ENCODE measurements at regions not wholly inside any gene's neighbourhood (a gene's known extent, or its start where the extent isn't known, plus 50 kb on each side); places are given as distances from the start of the nearest gene placed in this dataset.

DNA sequence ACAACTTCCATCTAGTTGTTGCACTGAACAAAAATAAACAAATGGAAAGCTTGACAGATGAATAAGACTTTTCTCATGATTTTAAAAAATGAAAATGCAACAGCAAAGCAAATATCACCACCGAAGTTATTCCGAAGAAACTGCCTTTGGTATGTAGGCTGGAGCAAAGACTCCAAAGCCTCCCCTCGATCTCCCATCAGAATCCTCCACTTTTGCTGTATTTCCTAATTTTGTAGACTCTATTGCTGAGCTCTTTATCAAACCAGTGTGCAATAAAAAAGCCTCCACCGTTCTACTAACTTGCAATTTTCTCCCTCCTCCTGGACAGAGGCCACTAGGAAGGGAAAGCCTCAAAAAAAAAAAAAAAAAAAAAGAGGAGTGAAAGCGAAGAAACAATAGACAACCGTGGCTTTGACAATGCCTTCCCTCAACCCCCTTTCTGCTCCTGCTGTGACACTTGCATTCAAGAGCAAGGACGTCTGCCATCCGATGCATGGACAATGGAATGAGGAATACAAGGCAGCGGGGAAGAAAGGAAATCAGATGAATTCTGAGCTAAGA, 190.9 kb upstream of the BLID start:
- no peak for DNase-seq (ENCODE audit: low spot score)
- TF ChIP-seq, protein P1, sequence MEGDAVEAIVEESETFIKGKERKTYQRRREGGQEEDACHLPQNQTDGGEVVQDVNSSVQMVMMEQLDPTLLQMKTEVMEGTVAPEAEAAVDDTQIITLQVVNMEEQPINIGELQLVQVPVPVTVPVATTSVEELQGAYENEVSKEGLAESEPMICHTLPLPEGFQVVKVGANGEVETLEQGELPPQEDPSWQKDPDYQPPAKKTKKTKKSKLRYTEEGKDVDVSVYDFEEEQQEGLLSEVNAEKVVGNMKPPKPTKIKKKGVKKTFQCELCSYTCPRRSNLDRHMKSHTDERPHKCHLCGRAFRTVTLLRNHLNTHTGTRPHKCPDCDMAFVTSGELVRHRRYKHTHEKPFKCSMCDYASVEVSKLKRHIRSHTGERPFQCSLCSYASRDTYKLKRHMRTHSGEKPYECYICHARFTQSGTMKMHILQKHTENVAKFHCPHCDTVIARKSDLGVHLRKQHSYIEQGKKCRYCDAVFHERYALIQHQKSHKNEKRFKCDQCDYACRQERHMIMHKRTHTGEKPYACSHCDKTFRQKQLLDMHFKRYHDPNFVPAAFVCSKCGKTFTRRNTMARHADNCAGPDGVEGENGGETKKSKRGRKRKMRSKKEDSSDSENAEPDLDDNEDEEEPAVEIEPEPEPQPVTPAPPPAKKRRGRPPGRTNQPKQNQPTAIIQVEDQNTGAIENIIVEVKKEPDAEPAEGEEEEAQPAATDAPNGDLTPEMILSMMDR (IDR thresholded peaks at IDR 0.05; ENCODE audit: extremely low read depth, insufficient read depth, missing control alignments): no peak
- in situ Hi-C loops (cut with MboI; ENCODE audit: low pct_unique_long_range_greater_than_20kb, low sequenced_read_pairs, unreplicated experiment): no loop called here

GRCh38 chr11:122305426-122306320, 189.7 kb upstream of the BLID start:
- in situ Hi-C loops (cut with MboI; ENCODE audit: low pct_unique_long_range_greater_than_20kb, low sequenced_read_pairs, unreplicated experiment): no loop called here
- TF ChIP-seq, protein P1 (IDR thresholded peaks at IDR 0.05; ENCODE audit: extremely low read depth, insufficient read depth, missing control alignments): no peak
- DNase-seq (ENCODE audit: low spot score): no peak

- no peak for DNase-seq (ENCODE audit: low spot score)
- in situ Hi-C loops (cut with MboI; ENCODE audit: low pct_unique_long_range_greater_than_20kb, low sequenced_read_pairs, unreplicated experiment): no loop called here
- TF ChIP-seq, protein P1 (IDR thresholded peaks at IDR 0.05; ENCODE audit: extremely low read depth, insufficient read depth, missing control alignments): no peak
Observed at GRCh38 chr11:122304973-122305372, 189.0 kb upstream of the BLID start.

- TF ChIP-seq, protein P1 (IDR thresholded peaks at IDR 0.05; ENCODE audit: extremely low read depth, insufficient read depth, missing control alignments): no peak
- no peak for DNase-seq (ENCODE audit: low spot score)
- in situ Hi-C loops (cut with MboI; ENCODE audit: low pct_unique_long_range_greater_than_20kb, low sequenced_read_pairs, unreplicated experiment): no loop called here
Observed at GRCh38 chr11:122304306-122304705, 188.3 kb upstream of the BLID start.

GRCh38 chr11:122294041-122294440, 178.0 kb upstream of the BLID start:
- in situ Hi-C loops (cut with MboI; ENCODE audit: low pct_unique_long_range_greater_than_20kb, low sequenced_read_pairs, unreplicated experiment): no loop called here
- TF ChIP-seq, protein P1 (IDR thresholded peaks at IDR 0.05; ENCODE audit: extremely low read depth, insufficient read depth, missing control alignments): no peak
- no peak for DNase-seq (ENCODE audit: low spot score)

DNA sequence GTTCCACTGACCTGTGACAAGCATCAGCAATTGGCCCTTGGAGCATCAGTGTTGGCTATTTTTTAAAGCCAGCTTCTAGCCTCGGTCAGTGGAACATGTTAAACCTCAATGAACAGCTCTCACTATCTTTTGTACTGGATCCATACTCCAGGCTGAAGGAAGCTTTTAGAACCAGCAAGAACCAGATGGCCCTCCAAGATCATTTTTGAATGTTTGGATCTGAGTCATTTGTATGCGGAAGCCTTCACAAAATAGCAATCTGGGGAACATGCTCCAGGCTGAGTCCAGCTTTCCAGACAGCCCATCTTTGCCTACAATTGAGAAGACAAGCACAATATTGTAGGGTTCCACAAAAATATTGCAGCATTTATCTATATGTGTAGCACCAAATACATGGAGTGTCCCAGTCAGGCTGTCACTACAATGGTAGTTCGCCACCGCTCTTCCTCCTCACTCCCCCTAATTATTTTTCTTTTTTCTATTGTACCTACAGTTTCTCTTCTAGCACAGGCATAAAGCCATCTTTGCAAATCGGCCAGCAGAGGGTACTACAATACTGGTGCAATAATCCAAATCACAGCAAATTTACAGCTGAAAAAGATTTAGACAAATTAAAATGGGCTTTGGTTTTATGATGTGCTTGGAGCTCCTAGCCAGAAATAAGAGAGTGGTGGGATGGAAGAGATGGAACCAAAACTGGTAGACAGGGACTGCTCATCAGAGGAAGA, 177.4 kb upstream of the BLID start:
- no peak for DNase-seq (ENCODE audit: low spot score)
- in situ Hi-C loops (cut with MboI; ENCODE audit: low pct_unique_long_range_greater_than_20kb, low sequenced_read_pairs, unreplicated experiment): no loop called here

More for the DNA sequence above, 177.4 kb upstream of the BLID start:
- TF ChIP-seq, protein P1 (IDR thresholded peaks at IDR 0.05; ENCODE audit: extremely low read depth, insufficient read depth, missing control alignments): no peak

All from GM13977 (cell line).